ENCODE measurements at regions not wholly inside any gene's neighbourhood (a gene's known extent, or its start where the extent isn't known, plus 50 kb on each side); places are given as distances from the start of the nearest gene placed in this dataset.
"Not testable (repeated sequence)": the region's sequence is repeated elsewhere in the genome, so short reads cannot be mapped to it uniquely, and the experiment has no call there.

DNA sequence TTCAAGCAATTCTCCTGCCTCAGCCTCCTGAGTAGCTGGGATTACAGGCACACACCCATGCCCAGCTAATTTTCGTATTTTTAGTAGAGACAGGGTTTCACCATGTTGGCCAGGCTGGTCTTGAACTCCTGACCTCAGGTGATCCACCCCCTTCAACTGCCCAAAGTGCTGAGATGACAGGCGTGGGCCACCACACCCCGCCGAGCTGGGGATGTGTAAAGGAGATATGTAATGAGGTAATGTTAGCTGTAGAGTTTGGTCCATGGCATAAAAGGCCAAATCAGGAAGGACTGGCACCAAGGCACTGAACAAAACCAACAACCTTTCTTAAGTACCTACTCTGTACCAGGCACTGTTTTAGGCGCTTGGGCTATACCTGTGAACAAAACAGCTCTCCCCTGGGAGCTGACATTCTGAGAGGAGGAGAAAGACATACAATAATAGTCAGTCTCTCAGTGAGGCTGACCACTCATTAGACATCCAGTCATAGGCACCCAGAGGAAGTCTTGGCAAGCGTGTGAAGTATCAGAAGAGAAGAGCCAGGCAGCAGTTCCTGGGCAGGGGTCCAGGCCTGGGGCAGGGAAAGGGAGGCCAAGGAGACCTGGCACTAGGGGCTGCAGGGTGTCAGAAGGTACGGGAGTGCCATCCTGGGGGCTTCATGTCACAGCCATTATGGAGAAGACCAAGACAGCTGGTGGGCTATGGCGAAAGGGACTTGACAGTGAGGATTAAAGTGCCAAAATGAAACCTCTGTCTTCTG is 164.8 kb upstream of the DTNBP1 start:
- no peak for DNase-seq (ENCODE audit: low read depth)

DNA sequence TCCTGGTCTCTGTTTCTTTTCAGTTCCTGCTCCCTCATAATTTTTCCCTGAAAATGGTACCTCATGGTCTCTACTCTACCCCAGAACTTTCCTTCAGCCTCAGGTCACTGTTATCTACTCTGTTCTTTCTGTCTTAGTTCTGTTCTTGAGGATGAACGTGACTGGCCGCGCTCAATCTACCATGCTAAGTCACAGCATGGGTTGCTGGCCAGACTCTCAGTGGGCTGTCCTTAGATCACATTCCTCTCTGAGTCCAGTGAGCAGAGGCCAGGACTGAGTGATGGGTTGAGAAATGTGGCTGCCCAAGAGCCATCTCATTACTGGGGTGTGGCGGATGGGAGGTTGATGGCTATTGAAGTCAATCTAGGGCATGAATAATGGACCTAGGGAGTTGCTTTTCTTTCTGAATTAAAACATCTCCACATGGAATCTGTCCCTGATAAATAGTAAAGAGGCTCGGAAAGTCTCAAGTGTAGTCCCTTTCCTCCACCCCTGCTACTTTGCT is 164.0 kb upstream of the DTNBP1 start:
- DNase-seq (ENCODE audit: low read depth), result no peak

DNA sequence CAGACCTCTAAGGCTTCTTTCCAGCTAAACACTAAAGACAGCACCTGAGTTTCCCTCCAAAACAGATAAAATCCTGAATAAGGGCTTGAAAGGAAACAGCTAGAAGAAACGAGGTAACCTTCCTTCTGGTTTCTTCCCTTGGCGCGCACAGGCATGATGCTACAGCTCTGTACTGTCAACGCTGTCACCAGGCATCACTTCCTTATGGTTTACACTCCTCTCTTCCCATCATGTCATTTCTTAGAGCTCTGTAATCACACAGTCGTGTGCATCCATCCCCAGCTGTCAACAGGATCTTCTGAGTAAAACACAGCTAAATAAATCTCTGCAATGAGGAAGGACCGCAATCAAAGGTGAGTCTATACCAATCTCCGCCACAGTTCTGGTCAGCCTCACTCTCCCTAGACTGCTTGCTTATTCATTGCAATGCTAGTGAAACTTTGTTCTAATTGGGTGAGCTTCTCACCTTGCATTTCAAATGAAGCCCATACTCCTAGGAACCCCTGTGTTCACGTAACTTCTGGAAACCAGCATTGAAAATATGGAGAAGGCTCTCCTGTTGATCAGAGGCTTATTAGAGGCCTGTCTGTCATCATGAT is 162.6 kb upstream of the DTNBP1 start:
- DNase-seq (ENCODE audit: low read depth), result no peak

DNA sequence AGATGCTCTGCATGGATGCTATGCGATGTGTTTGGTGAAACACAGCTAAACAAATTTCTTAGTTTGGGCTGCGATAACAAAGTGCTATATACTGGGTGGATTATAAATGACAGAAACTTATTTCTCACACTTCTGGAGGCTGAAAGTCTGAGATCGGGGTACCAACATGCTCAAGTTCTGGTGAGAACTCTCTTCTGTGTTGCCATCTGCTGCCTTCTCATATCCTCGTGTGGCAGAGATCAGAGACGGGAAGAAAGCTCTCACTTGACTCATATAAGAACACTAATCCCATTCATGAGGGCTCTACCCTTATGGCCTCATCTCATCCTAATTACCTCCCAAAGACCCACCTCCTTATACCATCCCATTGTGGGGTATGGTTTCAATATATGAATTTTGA is 162.0 kb upstream of the DTNBP1 start:
- no peak for DNase-seq (ENCODE audit: low read depth)

DNA sequence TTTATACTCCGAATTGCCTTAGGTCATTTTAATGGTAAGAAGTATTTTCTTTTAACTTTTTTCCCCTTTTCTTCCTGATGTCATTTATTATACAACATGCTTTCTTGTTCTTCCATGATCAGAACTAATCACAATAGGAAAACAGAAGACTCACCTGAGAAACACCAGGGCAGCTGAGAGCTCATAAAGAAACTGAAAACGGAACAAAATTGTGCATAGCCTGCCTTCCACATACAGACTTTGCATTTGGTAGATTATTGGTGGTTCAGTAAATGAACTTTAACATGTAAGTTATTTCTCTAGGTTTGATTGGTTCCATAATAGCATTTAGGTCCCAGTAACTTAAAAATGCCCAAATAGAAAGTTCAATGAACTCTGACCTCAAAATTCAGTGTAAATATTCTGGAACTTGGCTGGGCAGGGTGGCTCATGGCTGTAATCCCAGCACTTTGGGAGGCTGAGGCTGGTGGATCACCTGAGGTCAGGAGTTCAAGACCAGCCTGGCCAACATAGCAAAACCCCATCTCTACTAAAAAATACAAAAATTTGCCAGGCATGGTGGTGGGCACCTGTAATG is 161.1 kb upstream of the DTNBP1 start:
- no peak for DNase-seq (ENCODE audit: low read depth)

DNA sequence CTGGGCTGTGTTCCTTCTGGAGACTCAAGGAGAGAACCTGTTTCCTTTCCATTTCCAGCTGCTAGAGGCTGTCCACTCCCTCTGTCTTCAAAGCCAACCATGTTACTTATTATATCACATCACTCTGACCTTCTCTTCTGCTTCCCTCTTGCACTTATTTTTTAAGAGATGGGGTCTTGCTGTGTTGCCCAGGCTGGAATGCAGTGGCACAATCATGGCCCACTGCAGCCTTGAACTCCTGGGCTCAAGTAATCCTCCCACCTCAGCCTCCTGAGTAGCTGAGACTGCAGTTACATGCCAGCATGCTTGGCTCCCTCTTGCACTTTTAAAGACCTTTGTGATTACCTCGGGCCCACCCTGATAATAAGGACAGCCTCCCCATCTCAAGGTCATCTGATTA is 160.0 kb upstream of the DTNBP1 start:
- no peak for DNase-seq (ENCODE audit: low read depth)

DNA sequence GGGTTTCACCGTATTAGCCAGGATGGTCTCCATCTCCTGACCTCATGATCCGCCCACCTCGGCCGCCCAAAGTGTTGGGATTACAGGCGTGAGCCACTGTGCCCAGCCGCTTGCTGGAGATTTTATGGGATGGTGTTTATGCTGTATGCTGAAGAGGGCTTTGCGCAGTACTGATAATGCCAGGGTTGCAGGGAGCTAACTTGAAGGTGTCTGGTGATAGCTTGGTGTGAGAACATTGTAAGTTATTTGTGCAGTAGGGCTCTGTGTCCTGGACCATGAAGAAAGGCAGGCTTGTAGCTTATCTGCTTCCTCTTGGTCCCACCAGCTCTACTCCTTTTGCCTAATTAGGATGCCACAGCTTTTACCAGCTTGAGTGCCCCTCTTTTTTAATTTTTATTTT is 157.0 kb upstream of the DTNBP1 start:
- no peak for DNase-seq (ENCODE audit: low read depth)

DNA sequence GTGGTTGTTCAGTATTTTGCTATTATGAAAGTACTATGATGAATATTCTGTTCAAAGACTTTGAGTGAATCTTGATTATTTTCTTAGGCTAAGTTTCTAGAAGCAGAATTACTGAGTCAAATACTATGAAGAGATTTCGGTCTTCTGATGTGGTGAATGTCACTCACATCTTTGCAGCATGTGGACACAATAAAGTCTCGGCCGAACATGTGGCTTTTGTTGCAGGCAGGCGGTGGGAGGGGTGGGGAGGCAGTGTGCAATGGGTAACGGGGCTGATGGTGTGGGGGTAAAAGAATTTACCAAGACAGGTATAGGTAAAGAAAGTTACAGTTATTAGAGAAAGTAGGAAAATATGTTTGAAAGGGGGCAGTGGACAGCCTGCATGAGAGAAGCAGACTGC is 156.4 kb upstream of the DTNBP1 start:
- DNase-seq (ENCODE audit: low read depth), result no peak

DNA sequence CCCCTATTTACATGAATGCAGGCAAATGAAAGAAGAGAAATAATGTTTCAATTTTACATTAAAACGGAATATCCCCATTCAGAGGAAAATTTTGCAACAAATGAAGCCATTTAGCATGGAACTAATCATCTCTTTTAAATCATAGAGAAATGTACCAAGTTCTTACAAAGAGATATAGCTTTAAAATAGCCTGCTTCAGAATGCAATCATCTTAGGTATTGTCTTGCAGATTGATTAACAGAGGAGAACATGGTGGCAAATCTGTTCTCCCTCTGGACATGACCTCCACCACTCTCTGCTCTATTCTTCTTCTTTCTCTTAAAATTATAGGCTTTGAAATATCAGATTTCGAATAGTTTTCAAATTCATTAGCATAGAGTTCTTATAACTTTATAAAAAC is 155.7 kb upstream of the DTNBP1 start:
- DNase-seq (ENCODE audit: low read depth), result no peak

DNA sequence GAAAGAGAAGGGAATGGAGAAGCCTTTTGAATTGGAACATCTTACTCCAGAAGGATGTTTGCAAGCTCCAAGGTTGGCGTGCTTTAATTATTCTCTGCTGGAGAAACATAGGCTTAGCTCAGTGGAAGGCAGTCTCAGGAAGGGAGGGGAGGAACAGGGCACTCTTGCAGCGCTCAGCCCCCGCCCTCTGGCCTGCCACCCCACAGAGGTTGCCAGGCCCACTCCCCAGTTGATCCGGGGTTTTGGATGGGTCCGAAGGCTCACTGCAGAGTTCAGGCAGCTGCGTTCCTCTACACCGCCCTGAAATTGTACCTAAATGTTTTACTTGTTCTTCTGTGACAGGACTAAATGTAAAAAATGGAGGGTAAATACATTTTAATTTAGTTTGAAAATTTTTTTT is 155.2 kb upstream of the DTNBP1 start:
- DNase-seq (ENCODE audit: low read depth), result no peak

DNA sequence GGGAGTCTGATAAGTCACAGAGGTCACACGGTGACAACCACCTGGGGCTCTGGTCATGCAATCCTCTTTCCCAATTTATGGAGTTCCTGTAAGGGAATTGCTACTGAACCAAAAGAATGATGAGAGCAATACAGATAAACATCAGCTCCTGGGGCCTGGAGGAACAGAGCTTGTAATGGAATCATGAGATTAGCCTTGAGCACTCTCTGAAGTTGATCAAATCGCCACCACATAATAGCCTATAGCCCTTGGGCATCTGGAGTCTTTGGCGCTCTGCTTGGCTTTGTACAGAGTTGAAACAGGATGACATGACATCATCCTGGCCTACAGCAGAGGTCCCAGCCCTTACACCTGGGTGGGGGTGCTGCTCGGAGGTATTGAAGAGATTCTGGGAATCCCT is 154.3 kb upstream of the DTNBP1 start:
- DNase-seq (ENCODE audit: low read depth), result no peak

DNA sequence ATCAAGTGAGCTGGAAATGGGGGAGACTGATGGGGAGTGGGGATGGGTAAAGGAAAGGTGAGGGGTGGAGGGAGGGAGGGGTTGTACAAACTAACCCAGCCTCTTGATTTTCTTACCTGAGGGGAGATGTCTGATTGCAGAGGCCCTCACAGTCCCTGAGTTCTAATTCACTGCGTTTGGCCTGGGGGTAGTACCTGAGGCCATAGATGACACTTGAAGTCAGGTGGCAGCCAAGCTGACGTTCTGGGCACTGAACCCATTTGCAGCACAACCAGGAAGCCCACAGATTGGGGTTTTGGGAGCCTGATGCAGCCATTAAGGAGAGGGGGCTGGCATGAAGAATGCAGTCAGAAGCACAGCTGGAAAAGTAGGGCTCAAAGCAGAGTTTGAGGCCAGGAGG is 153.8 kb upstream of the DTNBP1 start:
- no peak for DNase-seq (ENCODE audit: low read depth)

DNA sequence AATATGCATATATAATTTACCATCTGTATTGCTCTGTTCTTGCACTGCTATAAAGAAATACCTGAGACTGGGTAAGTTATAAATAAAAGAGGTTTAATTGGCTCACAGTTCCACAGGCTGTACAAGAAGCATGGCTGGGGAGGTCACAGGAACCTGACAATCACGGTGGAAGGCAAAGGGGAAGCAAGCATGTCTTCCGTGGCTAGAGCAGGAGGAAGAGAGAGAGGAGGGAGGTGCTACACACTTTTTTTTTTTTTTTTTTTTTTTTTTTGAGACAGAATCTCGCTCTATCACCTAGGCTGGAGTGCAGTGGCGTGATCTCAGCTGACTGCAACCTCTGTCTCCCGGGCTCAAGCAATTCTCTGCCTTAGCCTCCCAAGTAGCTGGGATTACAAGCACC is 150.9 kb upstream of the DTNBP1 start:
- not testable (repeated sequence) for DNase-seq (ENCODE audit: low read depth)

DNA sequence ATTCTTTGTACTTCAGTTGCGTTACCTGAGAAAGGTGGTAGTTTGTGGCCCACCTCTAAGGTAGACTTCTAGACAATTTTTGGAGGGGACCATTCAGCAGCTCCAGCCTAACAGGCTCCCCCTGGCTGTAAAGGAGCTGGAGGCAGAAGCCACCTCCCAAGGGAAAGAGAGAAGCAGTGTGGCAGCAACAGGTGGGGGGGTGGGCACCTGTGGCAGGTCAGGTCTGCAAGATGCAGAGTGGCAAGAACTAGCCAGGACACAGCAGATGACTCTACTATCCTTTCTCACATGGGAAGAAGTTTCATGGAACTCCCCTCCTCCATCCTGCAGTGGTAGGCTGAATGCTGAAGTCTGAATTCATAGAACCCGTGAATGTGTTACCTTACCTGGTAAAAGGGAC is 148.3 kb upstream of the DTNBP1 start:
- no peak for DNase-seq (ENCODE audit: low read depth)

DNA sequence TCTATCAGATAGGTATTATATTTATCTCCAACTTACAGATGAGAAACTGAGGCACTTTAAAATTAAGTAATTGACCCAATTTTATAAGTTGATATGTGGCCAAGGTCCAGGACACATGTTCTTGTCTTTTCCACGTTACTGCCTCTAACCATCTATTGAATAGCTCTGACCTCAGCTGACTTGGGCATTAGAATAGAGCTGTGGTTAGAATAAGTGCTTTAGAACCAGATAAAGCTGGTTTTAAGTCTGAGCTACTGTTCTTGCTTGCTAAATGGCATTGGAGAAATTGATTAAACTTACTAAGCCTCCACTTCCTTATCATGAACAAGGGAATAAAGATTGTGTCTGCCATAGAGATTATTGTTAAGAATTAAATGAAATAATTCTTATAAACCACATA is 147.8 kb upstream of the DTNBP1 start:
- DNase-seq (ENCODE audit: low read depth), result no peak

DNA sequence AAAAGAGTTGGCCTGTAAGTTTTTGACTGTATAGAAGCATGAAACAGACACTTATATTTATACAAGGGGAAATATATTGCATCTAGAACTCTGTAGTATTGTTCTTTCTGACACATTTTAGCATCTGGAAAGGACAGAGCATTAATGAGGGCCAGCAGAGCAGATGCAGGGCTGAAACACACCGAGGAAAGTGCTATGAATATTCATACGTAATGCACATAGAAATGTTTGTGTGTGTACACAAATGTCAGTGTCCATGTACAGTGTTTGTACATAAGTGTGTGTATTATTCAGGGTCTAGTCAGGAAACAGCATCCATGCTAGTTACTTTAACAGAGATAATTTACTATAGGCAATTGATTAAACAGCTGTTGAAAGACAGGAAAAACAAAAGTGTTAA is 146.5 kb upstream of the DTNBP1 start:
- no peak for DNase-seq (ENCODE audit: low read depth)

DNA sequence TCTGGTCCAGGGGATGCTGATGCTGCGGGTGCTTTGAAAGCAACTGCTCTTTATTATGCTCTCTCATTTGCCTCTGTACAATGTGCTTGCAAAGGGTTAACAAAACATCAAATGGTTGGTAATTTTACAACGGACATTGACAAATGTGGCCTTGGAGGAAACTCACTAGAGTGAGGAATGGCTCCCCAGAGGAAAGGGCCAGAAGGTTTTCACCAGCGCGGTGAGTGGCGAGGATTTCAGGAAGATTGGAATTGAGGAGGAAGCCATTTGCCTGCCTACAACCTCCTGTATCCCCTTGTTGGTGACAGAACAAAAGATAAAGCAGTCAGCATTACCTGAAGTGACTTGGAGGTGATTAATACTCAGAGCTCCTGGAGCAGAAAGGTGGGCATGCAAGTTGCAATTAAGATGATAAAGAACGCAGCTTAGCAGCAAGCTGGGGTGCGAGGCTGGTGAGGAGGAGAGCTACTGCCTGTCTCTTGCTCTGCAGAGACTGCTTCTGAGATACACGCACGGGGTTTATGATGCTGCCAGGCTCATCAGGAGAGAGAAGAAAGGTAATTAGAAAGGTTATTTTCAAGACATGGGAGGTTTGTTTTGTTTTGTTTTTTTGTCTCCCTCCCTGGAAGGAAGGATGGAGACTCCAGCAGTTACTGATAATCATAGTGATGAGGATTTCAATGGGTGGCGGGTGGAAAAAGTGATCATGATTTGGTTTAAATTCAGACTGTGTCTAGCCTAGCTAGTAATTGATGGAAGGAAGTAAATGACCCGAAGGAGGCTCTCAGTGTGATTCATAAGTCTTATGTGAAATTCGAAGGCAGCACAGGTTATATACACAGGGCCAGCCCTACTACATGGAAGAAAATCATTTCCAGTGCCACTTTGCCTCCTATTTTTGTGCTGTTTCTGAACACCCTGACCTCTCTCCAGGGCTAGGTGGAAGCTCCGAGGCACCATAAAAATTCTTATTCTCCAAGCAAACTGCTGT is 141.6 kb upstream of the DTNBP1 start:
- no peak for DNase-seq (ENCODE audit: low read depth)

DNA sequence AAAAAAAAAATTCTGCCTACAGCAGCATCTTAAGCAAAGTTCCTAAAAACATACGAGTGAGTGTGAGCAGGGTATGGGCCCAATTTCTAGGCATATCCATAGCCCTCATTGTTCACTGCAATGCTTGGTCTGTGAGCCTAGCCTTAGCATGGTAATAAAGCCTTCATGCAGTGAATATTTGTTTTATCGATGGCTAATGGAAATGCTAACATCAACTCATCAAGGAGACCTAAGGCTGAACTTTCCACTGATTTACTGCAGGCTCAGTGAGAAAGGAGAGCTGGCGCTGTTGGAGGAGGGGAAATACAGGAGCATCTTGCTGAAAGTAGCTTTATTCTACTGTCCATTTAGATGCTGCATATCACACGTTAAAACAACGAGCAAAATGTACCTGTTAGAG is 139.6 kb upstream of the DTNBP1 start:
- no peak for DNase-seq (ENCODE audit: low read depth)

DNA sequence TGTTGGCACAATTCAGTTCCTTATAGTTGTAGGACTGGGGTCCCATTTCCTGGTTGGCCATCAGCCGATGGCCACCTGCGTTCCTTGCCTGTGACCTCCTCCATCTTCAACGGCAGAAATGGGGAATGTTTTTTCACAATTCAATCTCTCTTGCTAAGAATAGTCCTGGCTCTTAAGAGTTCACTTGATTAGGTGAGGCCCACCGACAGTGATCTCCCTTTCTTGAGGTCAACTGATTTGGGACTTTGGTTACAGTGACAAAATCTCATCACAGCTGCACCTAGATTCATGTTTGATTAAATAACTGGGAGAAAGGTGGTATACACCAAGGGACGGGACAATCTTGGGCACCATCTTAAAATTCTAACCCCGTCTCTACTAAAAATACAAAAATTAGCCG is 139.1 kb upstream of the DTNBP1 start:
- no peak for DNase-seq (ENCODE audit: low read depth)

DNA sequence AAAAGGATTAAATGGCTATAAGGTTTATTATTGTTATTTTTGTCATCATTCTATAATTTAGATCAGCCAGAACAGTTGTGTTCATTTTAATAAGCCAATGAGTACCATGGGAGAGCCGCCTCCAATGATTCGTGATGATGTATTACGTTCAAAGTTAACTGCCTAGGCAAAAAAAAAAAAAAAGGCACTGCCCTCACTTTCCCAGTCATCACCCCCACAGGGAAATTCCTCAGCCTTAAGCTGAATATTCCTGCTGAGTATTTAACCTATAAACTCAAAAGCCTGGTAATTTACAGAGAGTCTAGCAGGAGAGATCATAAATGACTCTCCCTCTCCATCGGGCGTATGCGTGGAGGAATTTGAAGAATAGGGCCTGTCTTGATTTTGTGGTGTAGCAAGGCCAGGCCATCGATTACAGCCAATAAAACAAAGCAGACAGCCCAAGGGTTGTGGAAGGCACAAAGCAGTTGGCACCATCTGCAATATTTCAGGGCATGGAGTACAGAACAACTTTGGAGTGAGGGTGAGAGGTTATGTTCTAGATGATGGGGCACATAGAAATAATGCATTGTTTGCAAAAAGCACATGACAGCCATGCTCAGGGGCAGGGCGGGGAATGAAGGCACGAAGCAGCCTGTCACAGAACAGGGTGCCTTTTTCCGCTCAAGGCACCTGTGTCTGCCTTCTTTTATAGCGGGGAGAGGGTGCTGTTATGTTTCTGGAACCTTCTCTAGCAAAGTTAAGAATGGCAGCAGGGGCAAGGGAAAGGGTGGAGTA is 138.2 kb upstream of the DTNBP1 start:
- DNase-seq (ENCODE audit: low read depth), result no peak

DNA sequence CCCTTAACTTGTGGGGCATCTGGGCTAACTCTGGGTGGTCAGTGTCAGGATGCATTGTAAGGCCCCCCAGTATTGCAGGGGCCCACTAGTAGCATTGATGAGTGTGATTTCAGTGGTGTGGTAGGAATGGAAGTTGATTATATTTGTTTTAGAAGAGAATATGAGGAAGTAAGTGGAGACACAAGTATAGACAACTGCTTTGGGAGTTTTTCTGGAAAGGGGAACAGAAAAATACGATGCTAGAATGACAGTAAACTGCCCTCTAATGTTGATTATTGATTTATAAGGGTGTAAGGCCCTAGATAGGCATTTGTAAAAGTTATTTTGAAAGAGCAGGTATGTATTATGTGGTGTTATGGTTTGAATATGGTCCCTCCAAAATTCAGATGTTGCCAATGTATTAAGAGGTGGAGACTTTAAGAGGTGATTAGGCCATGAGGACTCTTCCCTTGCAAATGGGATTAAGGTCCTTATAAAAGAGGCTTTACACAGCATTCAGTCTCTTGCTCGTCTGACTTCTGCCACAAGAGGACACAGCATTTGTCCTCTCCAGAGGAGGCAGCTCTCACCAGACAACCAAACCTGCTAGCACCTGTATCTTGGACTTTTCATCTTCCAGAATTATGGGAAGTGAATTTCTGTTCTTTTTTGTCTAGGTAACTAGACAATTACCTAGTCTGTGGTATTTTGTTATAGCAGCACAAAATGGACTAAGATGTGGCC is 135.9 kb upstream of the DTNBP1 start:
- no peak for DNase-seq (ENCODE audit: low read depth)
